NCI-H2171 (cell line): ENCODE measurements at regions not wholly inside any gene's neighbourhood (a gene's known extent, or its start where the extent isn't known, plus 50 kb on each side); places are given as distances from the start of the nearest gene placed in this dataset.
"Not testable (repeated sequence)": the region's sequence is repeated elsewhere in the genome, so short reads cannot be mapped to it uniquely, and the experiment has no call there.

Source experiments
- DNase-seq: peaks from one replicate; lab custom pipeline; 2025; lab: John Stamatoyannopoulos, UW

- no peak for DNase-seq
These were observed 773.3 kb upstream of the DEFB115 start for GRCh38 chr20:30484009-30484748.

DNA sequence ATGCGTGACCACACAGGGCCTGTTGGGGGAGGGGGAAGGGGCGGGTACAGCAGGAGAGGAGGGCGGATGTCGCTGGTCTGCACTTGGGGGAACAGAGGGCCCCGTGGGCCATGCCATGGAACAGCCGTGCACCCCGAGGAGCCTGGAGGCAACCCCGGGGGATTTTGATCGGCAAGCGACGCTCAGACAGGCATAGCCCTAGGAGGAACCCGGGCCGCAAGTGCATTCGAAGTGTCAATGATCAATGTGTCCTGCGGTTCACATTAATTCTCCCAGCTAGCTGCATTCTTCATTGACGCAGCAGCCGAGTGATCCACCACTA is 772.8 kb upstream of the DEFB115 start:
- DNase-seq = no peak

GRCh38 chr20:30485331-30486102 is 771.9 kb upstream of the DEFB115 start:
- DNase-seq = no peak

- no peak for DNase-seq
These were observed 771.4 kb upstream of the DEFB115 start for GRCh38 chr20:30486103-30486478.

DNA sequence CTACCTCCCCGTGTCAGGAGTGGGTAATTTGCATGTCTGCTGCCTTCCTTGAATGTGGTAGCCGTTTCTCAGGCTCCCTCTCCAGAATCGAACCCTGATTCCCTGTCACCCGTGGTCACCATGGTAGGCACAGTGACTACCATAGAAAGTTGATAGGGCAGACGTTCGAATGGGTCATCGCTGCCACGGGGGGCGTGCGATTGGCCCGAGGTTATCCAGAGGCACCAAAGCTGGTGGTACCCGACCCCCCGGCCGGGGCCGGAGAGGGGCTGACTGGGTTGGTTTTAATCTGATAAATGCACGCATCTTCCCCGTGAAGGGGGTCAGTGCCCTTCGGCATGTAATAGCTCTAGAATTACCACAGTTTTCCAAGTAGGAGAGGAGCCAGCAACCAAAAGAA is 770.0 kb upstream of the DEFB115 start:
- not testable (repeated sequence) for DNase-seq

DNA sequence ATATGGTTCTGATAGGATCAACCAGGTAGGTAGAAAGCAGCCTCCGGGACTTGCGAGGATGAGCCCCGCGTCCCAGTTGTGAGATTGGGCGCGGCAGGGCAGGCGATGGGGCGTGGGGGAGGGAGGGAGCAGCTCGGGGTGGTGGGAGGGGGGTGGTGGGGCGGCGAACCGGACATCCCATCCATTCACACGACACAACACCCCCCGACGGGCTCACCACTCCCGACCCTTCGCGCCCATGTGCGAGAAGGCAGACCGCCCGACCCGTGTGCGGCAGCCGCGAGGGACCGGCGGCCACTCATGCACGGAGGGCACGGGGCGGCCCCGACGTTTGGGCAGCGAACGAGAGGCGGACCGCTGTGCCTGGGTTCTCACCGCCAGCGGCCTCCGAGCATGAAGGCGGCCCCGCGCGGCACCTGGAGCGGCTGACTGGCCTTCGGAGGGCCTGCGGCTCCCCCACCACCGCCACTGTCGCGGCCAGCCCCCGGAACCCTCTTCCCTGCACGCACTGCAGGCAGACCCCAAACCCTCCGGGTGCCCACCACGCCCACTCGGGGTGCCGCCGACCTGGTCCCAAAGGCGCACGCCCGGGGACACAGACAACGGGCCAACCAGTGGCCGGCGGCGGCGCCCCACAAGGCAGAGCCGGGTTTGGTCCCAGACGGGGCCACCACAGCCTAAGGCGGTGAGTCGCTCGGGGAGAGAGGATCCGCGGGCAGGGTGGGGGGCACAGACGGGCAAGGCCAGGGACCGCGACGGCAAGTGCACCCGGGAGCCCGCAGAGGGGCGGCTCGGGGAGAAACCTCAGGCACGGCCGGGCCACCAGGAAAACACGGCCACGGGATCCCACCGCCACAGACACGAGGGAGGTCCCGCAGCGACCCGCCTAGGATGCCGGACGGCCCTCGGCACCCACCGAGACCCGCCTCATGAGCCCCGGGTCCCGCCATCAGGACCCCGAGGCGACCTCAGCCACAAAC is 769.2 kb upstream of the DEFB115 start:
- no peak for DNase-seq

GRCh38 chr20:30488941-30489613 is 768.4 kb upstream of the DEFB115 start:
- DNase-seq = no peak

- no peak for DNase-seq
These were observed 767.9 kb upstream of the DEFB115 start for GRCh38 chr20:30489614-30490003.

DNA sequence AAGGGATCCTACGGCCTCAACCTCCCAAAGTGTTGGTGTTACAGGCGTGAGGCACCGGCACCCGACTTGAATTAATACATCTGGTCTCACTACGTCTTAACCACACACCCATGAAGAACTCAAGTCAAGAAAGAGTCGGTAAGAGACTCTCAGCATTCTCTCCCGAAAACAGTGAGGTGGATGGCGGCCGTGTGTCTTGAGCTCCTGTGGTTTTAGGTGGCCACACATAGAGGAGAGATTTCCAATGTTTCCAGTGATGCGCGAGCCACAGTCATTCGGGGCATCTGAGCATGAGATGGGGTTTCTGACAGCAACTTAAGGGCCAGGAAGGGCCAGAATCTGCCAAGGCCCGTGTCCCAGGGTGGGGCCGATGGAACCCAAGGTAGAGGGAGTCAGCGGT is 766.4 kb upstream of the DEFB115 start:
- DNase-seq = no peak

- not testable (repeated sequence) for DNase-seq
These were observed 760.8 kb upstream of the DEFB115 start for GRCh38 chr20:30496656-30497055.

DNA sequence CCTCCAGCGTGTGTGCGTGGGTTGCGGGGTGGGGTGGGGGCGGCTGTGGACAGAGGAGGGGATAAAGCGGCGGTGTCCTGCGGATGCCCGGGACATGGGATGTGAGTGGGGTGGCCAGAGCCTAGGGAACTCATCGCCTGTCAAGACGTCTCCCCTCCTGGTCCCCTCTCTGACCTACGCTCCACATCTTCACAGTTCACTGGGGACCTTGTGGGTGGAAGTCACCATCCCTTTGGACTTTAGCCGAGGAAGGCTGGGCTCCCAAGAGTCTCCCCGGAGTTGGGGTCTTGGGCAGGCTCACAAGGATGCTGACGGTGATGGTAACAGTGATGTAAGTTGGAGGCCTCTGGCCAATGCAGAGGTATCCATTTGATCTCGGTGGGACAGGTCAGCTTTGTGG is 760.3 kb upstream of the DEFB115 start:
- DNase-seq = not testable (repeated sequence)

- DNase-seq = no peak
These were observed 758.3 kb upstream of the DEFB115 start for GRCh38 chr20:30499123-30499522.

DNA sequence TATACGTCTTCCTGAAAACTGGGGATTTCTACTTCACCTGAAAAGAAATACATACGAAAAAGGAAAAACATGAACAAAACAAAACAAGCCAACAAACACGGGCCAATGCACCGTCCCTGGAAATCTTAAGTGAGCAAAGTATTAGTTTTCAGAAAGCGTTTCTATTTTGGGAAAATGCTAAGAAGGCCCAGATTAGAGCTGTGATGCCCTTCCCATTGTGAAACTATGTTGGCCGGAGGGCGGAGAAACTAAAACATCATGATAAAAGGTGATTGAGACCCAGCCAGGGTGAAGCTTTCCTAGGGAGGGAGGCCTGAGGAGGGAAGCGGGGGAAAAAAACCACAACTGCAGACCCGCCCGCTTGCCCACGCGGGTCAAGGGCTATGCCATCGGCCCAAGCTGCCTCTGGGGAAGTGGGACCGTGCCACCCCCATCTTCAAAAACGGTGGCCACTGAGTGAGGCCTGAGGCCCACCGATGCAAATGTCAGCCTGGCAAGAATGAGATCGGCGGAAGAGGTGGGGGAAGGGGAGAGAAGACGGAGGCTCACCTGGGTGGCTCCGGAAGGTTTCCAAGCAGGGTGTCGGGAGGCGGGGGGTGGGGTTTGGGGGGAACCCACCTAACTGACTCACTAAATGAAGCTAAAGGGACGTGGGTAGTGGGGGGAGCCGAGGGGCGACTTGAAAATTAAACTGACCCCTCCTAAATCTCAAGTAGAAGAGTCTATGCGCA is 757.6 kb upstream of the DEFB115 start:
- DNase-seq = not testable (repeated sequence)

DNA sequence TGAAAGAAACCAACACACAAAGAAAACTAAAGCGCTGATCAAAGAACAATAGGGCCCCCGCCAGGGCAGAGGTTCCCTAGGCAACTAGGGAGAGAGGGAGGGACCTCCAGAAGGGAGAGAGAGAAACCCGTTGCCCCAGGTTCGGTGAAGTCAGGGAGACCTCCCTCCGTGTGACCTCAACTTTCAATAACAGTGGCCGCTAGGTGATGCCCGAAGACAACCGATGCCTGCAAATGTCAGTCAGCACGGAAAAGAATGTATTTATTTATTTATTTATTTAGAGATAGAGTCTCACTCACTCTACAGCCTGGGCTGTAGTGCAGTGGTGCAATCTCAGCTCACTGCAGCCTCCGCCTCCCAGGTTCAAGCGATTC is 757.0 kb upstream of the DEFB115 start:
- not testable (repeated sequence) for DNase-seq

GRCh38 chr20:30500829-30501440 is 756.5 kb upstream of the DEFB115 start:
- no peak for DNase-seq

DNA sequence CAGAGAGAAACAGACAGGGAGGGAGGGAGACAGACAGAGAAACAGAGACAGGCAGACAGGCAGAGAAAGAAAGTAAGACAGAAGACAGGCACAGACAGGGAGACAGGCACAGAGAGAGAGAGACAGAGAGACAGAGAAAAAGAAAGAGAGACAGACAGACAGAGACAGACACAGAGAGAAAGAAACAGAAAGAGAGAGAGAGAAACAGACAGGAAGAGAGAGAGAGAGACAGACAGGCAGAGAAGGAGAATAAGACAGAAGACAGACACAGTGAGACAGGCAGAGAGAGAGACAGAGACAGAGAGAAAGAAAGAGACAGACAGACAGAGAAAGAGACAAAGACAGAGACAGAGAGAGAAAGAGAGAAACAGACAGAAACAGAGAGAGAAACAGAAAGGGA is 754.8 kb upstream of the DEFB115 start:
- no peak for DNase-seq

- not testable (repeated sequence) for DNase-seq
These were observed 754.3 kb upstream of the DEFB115 start for GRCh38 chr20:30503204-30503603.

DNA sequence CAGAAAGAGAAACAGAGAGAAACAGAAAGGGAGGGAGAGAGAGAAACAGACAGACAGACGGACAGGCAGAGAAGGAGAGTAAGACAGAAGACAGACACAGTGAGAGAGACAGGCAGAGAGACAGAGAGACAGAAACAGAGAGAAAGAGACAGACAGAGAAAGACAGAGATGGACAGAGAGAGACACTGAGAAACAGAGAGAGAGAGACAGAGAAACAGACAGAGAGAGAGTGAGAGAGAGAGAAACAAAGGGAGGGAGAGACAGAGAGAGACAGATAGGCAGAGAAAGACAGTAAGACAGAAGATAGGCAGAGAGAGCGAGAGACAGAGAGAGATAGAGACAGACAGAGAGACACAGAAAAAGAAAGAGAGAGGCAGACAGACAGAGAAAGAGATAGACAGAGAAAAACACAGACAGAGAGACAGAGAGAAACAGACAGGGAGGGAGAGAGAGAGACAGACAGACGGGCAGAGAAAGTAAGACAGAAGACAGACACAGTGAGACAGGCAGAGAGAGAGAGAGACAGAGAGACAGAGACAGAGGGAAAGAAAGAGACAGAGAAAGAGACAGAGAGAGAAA is 753.4 kb upstream of the DEFB115 start:
- DNase-seq = no peak

DNA sequence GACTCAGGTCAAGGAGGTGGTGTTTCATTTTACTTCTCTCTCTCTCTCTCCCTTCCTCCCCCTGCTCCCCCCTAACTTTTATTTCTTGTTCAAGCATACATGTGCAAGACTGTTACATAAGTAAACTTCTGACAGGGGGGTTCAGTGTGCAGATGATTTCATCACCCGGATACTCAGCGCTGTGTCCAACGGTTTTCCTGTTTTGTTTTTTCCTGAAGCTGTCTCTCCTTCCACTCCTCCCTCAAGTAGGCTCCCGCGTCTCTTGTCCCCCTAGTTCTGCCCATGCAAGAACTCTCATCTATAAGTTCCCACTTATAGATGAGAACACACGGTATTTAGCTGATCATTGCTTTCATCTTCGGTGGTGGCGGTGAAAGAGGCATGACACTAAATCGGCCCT is 751.9 kb upstream of the DEFB115 start:
- DNase-seq = no peak

- DNase-seq = no peak
These were observed 751.4 kb upstream of the DEFB115 start for GRCh38 chr20:30506100-30506499.
